Epithelial cell of esophagus (primary cell): ENCODE measurements at regions not wholly inside any gene's neighbourhood (a gene's known extent, or its start where the extent isn't known, plus 50 kb on each side); places are given as distances from the start of the nearest gene placed in this dataset.
A peak's percentile ranks its signal among the peaks of the same experiment; 100 is the strongest.

Experiments
- DNase-seq: peaks from one replicate; pipeline ENCODE4 v3.0.0; 2010; ENCODE audit warnings: low read depth
- H3K4me3 ChIP-seq: 2 replicates; pipeline ENCODE4 v1.5.1; 2011; ENCODE audit warnings: mild to moderate bottlenecking, low read length, control low read depth
- TF ChIP-seq, protein P1 (sequence below): IDR thresholded peaks from 2 replicates; pipeline ENCODE4 v1.5.1; 2011; ENCODE audit warnings: low read depth, mild to moderate bottlenecking, low read length, control low read depth, inconsistent platforms; ENCODE audit not compliant: insufficient read depth; ENCODE audit errors: missing control alignments

DNA sequence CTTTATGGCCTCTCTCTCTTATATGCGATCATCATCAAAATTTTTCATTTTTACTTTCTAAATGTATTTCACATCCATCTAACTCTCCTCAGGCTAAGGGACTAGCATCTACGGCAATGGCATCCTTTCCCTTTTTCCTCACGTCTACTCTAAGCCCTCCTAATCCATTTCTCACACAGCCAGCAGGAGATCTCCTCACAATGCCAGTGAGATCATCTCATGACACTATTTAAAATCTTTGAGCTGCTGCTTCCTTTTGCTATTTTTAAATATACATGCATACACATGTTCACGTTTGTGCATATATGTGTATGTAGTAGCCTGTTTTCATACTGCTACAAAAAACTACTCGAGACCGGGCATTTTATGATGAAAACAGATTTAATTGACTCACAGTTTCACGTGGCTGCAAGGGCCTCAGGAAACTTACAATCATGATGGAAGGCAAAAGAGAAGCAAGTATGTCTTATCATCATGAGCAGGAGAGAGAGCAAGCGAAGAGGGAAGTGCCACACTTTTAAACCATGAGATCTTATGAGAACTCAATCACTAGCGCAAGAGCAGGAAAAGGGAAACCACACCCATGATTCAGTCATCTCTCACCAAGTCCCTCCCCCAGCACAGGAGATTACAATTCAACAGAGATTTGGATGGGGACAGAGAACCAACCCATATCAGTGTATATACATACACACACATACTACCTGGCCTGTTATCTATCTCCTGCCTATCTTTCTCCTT, 599.2 kb upstream of the ROBO1 start:
- H3K4me3 ChIP-seq: no peak overlapping the region
- TF ChIP-seq, protein P1, sequence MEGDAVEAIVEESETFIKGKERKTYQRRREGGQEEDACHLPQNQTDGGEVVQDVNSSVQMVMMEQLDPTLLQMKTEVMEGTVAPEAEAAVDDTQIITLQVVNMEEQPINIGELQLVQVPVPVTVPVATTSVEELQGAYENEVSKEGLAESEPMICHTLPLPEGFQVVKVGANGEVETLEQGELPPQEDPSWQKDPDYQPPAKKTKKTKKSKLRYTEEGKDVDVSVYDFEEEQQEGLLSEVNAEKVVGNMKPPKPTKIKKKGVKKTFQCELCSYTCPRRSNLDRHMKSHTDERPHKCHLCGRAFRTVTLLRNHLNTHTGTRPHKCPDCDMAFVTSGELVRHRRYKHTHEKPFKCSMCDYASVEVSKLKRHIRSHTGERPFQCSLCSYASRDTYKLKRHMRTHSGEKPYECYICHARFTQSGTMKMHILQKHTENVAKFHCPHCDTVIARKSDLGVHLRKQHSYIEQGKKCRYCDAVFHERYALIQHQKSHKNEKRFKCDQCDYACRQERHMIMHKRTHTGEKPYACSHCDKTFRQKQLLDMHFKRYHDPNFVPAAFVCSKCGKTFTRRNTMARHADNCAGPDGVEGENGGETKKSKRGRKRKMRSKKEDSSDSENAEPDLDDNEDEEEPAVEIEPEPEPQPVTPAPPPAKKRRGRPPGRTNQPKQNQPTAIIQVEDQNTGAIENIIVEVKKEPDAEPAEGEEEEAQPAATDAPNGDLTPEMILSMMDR: no peak
- DNase-seq: peak; percentile 2

DNA sequence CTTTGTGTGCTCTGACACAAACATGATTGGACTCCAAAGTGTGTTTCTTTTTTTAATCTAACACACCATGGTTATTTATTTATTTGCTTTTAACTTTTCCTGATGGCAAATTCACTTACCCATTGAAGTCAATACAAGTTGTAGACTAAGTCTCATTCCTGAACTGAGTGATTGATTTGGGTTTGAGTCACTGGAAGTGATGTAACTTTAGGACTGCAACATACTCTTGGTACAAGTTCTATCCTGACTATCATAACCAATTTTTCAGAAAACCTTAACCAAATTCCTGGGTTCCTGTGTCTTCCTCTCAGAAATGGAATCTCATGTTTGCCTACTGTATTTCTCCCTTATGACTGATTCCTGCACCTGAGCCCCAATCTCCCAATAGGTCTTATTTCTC, 590.0 kb upstream of the ROBO1 start:
- peak; percentile 73 for DNase-seq
- H3K4me3 ChIP-seq: no peak overlapping the region
- TF ChIP-seq, protein P1: no peak

DNA sequence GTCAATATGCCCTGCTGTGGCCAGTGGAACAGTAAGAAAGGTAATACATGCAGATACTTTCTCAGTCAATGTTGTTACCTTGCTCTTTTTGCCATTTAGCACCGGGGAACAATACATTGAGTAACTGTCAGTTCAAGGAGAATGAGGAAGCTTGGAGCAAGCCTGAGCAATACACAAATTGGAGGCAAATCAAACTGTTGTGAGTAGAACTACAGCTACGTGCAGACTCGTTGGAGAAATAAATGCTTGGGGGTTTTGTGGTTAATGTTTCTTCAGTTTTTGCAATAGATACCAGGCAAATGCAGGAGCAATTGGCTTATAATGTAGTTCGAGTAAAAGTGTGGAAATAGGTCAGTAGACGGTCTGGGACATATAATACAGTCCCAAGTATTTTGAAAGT, 587.3 kb upstream of the ROBO1 start:
- TF ChIP-seq, protein P1: no peak

GRCh38 chr3:80351201-80351600, 583.4 kb upstream of the ROBO1 start:
- TF ChIP-seq, protein P1: no peak
- no peak overlapping the region for H3K4me3 ChIP-seq
- DNase-seq: no peak

More for the DNA sequence above, 587.3 kb upstream of the ROBO1 start:
- peak; percentile 67 for DNase-seq
- H3K4me3 ChIP-seq: no peak overlapping the region

- no peak for DNase-seq
- no peak overlapping the region for H3K4me3 ChIP-seq
- TF ChIP-seq, protein P1: no peak
Measured at GRCh38 chr3:80350771-80351170, 583.0 kb upstream of the ROBO1 start.

DNA sequence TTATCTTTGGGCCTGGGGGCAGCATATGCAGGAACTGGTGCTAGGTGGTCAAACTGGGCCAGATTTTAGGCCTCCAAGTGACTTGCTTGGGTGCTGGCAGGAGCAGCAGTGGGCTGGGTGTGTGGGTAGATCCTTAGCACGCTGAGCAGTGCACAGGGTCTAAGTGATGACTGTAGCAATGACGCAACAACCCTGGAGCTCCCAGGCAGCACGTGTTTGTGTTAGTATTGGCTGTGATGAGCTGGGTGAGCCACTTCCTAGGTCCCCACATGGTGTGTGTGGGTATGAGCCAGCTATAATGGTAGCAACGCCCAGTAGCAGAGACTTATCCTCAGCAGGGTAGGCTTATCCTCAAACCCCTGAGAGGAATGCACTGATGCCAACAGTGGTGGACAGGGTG, 570.6 kb upstream of the ROBO1 start:
- TF ChIP-seq, protein P1: no peak
- DNase-seq: peak; percentile 69
- H3K4me3 ChIP-seq: no peak overlapping the region

DNA sequence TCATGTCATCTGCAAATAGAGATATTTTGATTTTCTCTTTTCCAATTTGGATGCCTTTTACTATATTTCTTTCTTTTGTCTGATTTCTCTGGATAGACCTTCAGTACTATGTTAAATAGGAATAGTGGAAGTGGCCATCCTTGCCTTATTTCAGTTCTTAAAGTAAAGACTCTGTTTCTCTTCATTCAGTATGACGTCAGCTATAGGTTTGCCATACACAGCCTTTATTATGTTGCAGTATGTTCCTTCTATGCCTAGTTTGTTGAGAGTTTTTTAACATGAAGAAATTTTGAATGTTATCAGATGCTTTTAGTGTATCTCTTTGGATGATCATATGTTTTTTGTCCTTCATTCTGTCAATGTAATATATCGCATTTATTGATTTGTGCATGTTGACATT, 566.7 kb upstream of the ROBO1 start:
- TF ChIP-seq, protein P1: no peak
- H3K4me3 ChIP-seq: no peak overlapping the region
- no peak for DNase-seq
